GM19238 (cell line): ENCODE measurements at regions not wholly inside any gene's neighbourhood (a gene's known extent, or its start where the extent isn't known, plus 50 kb on each side); places are given as distances from the start of the nearest gene placed in this dataset.

ENCODE experiments used
- DNase-seq: peaks from one replicate; pipeline ENCODE4 v3.0.0; 2011; ENCODE audit warnings: low spot score; ENCODE audit not compliant: insufficient read length

DNA sequence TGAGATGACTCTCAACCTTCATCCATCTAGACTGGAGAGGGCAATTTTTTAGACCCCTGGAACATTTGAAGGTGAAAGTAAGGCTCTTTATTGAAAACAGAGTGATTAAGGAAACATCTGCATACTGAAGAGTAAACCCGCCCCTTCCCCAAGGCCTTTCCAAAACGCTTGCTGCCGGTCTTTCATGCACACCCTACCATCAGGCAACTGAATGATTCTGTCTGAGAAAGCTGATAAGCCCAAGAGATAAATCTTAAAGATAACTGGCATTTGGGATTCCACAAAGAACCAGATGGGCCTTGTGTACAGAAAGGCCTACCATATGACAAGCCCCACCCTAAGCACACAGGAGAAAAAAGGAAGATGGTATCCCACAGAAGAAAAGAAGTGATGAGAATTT is 54.4 kb upstream of the PIK3R1 start:
- no peak for DNase-seq

DNA sequence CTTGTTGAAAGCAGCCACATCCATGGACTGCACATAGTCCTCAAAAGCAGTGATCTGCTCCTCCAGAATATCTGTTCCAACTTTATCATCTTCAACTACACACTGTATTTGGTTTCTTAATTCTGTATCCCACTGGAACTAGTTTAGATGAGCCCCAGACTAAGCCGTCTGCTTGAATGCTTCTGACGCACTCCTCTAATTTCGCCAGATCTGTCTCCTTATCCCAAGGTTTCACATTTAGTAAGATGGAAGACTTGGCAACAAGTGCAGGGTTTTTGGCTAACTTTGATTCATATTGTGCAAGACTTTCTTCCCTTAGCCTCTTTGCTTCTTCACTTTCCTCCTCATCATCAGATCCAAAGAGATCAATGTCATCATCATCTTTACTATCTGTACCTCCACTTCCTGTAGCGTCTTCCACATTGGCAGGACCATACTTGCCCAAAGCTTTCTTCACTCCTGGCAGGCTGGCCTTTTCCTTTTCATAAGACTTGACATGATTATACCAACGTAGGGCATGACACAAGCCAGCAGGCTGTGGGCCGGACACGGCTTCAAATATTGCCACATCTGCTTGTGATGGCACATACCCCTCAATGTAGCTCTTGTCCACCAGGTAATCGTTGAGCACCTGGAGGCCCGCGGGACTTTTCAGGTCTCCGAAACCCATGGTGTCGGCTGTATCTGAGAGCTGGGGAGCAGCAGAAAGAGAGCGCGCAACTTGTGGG is 56.2 kb upstream of the PIK3R1 start:
- no peak for DNase-seq

DNA sequence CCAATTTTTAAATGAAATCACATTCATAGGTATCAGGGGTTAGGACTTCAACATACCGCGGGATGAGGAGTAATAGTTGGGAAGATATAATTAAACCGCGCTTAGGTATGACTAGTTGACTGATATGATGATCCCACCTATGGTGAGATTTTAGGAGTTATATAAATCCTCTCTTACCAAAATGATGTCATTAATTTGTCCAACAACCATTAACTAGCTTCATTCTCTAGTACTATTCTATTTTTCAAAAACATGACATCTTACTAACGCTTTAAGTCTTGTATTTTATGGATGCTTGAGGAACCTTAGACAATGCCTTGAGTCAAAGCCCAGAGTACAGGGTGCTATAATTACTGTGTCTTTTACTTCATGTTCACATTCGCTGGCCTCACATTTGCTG is 59.6 kb upstream of the PIK3R1 start:
- no peak for DNase-seq

DNA sequence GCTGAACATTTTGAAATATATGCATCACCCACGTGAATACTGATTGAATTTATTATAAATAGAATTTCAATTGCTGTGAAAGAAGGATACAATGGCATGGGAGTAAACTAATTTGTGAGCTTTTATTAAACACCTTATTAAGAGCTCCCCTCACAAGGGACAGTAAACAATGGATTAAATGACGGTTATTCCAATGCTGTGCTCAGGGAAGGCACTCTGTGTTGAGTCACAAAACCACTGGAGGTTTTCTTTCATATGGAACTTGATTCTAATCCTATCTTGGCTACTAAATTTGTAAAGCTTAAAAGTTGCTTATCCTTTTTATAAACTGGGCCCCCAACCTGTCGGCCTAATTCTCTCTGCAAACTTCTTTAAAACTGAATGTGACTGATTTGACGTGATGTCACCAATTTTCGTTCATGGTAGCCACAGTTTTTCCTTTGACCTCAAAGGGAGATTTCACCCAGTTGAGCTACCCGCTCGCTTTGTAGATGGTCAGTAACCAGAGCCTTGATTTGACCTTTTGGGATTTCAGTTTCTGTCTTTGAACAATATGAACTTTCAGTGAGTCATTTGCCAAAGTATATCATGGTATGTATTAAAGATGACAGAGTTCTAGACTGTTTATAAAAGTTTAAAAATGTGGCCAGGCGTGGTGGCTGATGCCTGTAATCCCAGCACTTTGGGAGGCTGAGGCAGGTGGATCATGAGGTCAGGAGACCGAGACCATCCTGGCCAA is 61.3 kb upstream of the PIK3R1 start:
- DNase-seq, result no peak

DNA sequence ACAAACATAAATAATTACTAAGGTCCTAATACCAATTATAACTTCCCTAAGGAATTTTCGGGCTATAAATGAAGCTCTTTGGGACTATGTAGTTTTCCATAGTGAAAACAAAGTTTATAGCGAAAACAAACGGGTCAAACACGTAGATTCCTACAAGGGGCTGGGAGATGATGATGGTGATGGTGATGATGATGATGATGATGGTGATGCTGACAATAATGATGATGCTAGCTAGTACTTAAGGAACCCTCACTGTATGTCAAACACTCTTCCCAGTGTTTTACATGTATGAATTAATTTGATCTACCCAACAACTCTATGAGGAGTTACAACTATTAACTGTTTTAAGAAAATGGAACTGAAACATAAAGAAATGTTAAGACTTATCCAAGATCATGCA is 63.7 kb upstream of the PIK3R1 start:
- no peak for DNase-seq

DNA sequence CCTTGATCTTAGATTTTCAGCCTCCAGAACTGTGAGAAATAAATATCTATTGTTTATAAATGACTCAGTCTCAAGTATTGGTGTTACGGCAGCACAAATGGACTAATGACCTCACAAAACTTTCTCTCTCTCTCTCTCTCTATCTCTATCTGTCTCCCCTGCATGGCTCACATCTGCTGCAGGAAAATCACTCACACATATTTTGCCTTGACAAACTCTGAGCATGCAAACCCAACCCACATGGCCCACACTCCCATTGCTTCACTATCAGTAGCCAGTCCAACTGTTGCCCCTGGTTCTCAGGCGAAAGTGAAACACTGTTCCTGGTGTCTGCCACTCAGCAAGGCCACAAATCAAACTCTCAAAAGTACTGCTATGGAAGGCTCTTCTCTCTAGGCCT is 66.4 kb upstream of the PIK3R1 start:
- DNase-seq, result no peak

DNA sequence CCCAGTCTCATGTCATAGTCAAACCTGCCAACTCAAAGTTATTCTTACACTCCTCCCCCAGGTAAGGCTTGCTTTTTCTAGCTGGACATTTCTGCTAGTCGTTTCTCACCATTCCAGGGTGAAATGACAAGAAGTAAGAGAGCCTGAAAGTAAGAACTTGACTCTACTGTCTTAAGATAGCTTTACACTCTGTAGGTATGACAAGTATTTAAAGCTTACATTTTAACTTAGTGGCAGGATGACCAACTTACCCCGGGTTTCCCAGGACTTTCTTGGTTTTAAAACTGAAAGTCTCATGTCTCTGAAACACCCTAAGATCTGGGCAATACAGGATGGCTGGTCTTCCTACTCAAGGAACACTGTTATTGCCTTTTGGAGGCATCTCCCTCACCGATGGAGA is 67.5 kb upstream of the PIK3R1 start:
- DNase-seq, result no peak

DNA sequence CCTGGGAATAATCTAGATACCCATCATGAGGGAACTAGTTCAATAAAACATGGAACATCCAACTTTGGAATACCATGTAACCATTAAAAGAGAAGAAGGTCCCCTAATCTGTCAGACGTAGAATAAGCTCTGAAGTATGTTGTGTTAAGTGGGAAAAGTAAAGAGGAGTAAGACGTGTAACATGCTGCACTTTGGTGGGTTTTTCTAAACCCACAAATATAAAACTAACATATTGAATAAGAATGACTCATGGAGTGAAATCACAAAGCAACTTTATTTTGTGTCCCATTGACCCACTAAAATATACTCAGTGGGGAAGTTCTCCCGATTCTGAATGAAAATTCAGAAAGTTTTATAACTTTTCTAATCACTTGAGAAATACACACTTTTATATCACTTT is 67.9 kb upstream of the PIK3R1 start:
- no peak for DNase-seq

DNA sequence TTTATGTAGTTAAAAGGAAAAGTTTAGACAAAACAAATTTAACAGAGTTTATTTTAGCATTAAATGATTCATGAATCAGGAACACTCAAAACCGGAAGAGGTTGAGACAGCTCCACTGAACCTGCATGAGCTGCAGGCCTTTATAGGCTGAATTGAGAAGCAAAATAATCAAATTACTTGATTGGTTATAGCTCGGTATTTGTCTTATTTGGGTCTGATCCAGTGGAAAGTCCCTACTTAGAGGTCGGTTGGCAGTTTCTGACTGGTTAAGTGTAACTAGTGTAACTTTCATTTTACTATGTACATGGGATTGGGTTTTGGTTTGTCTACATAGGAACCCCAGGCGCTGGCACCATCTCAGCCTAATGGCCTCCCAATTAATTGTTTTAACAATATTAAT is 74.1 kb upstream of the PIK3R1 start:
- DNase-seq, result no peak

DNA sequence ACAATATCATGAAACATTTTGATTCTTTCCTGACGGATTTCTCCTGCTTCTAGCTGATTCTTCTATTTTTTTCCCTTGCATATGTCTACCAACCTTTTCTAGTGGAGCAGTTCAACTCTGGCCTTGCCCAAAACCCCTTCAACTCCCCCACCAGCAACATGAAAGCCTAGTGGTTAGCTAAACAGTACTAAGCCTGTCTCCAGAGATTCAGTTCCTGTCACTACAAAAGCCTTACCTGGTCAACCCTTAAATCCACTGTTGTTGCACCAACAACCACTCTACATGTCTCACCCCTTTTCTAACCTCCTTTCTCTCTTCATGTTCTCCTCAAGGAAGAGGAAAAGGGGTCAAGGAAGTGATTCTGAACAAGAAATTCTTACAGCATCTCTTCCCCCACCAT is 74.8 kb upstream of the PIK3R1 start:
- no peak for DNase-seq

DNA sequence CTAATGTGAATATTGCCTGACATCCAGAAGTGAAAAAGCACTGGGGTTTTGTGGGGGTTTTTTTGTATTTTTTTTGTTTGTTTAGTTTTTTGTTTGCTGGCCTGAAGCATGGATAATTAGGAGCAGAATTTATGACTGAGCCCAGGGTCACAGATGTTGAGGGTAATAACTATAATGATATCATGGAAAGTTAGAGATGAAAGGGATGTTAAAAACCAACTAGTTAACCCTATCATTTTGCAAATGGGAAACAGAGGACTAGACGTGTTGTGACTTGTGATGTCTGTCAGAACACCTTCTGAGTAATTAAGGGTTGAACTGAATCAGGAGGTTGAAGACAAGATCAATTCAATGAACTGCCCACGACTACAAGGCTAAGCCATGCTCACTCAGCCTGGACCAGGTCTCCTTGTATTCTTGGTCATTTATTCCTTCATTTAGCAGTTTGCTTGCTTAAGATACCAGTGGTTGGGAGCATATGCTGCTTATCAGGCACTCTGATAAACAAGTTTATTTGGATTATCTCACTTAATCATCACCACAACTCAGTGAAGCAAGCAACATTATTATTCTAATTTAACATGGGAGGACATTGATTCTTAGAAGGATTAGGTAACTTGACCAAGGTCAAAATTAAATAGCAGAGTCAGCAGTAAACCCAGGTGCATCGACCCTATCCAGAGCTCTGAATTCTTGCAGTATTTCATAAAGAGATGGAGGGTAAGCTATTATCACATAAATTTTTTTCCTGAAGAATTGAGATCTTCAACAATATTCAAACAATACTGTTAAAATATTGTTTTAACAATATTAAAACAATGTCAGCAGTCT is 75.7 kb upstream of the PIK3R1 start:
- DNase-seq, result no peak

DNA sequence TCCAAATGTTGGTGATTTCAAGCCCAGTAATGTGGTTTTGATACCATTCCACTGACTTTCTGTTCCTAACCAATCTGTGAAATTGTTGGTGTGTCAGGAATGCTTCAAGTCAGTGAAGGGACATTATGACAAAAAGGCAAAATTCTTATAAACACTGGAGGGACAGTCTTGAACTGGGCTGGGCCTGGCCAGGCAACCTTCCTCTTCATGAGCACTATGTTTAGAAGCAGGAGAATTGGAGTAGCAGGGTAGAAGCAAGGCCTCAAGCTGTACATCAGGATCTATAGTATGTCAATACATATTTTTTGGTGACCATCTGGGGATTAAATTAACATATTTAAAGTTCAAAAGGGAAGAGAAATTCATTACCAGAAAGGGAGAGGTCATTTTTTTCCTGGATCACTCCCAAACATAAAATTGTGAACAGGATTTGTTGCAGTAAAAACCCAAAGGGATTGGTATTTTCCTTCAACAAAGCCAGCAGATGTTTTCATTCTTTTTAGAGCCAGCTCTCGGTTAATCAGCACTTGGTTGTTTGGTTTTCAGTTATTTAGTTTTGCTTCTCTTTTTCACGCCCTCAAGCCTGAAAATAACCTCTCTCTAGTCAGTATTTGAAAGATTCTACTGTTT is 77.9 kb upstream of the PIK3R1 start:
- DNase-seq, result no peak

DNA sequence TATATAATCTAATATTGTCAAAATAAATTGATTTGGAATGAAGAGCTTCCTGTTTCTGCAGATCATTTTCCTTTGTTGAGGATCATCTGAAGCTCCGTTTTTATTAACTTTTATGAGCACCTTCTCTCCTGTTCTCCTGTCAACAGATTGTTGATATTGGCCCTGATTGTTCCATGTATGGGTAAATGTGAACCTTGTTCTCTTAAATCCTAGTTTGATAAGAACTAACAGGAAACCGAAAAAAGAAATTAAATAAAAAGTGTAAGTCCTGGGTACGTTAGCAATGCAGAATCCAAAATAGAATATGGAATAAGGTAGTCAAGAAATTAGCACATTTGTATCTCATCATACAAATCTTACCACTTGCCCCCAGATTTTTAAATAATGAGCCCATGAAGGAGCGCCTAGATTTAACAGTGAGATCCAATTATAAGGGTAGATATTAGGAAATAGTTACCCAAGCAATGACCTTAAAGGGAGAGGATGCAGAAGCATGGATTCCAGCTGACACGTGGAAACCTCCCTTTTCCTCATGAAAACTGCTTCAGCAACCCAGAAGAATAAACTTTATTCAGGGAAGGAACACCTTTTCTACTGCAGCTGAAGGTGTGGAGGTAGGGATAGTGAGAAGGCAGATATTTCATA is 80.8 kb upstream of the PIK3R1 start:
- DNase-seq, result no peak

DNA sequence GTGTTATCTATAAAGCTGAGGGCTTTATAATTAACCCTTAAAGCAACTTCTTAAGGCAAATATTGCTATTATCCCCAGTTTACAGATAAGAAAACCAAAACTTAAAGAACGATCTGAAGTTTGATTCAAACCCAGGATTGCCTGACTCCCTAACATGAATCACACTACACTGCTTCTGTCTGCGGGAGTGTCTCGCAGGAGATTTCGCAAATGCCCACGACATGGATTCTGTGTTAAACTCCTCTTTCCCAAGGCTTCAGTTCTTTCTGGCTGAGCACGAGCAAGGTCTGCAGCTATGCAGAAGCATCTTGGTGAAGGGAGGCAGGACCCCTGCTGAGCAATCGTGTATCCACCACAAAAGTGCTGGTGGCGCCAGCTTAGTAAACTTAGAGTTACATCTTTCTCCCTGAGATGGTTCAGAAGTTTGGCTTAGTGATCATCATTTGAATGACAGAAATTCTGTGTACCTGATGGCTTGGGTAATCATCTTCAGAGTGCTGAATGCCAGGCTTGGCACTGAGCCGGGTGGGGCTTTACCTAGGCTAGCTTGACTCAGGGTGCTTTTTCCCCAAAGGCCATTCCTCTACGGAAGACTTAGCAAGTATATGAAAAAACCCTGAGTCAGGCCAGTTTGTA is 81.4 kb upstream of the PIK3R1 start:
- DNase-seq, result no peak

DNA sequence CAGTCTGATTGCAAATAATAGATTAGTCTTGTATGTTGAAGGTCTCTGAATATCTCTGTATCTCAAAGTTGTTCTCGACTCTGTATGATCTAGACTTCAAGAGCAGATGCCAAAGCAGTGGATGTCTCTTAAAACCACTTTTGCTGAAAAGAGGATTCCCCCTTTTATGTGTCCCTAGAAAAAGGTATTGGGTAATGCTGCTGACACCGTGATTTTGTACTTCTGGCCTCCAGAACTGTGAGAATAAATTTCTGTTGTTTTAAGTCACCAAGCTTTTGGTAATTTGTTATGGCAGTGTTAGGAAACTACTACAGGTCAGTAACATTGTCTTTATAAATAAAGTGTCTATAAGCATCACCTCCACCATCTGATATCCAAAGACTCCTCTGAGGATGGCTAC is 85.3 kb upstream of the PIK3R1 start:
- DNase-seq, result no peak

DNA sequence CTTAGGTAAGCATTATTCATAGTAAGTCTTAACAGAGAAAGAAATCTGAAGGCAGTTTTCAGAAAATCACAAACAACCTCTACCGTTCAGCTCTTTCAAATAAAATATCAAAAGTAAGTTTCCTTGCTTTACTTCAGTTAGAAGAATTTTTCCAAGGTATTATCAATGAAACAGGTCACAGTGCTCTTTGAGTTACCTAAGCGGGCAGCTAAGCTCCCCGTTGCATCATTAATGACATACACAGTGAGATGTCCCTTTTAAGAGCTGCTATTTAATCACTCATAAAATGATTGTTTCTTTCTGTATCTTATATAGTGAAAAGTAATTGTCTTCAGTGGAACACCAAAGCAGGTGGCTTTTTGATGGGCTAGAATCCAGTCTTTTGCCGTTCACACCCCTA is 86.2 kb upstream of the PIK3R1 start:
- DNase-seq, result no peak

DNA sequence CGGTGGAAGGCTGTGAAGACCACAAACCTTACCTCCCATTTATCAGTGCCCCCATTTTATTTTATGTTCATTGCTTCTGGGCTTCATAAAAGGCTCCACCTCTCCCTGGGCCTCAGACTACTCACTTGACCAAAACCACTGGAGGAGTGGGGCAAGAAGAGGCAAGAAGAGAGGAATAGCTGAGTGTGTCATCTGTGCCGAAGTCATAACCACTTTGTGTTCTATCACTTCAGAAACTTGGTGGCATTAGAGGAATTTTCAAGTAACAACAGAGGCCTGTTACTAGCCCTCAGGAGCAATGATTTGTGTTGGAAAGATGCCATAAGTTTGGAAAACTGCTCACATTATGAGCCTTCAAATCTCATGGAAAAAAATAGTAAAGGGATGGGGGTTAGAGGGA is 88.7 kb upstream of the PIK3R1 start:
- DNase-seq, result no peak

DNA sequence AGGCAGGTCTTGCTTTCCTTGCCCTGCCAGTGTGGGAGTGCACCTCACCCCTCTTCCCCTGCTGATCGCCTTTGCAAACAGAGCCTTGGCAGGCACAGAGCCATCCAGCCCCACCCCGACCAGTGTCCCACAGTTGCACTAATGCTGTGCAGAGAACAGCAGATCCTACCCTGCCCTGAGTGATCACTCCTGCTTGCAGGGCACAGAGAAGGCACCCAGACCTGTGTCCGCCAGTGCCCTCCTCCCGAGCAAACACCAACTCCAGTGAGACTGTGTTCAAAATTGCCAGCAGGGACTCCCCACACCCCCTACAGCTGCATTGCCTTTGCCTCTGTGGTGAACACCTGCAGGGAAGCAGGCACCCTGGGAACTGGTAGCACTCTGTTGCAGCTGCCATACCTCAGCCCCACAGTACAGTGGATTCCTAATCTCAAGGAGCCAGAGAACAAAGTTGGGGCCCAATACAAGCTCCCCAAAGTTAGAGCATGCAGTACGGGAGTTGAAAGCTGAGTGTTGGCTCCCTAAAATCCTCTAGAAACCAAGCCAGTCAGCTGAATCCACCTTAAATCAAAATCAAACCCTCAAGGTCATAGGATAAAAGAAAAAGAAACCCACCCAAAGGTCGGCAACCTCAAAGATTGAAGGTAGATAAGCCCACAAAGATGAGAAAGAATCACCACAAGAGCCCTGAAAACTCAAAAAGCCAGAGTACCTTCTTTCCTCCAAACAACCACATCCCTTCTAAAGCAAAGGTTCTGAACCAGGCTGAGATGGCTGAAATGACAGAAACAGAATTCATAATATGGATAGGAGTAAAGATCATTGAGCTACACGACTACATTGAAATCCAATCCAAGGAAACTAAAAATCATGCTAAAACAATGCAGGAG is 92.9 kb upstream of the PIK3R1 start:
- no peak for DNase-seq

DNA sequence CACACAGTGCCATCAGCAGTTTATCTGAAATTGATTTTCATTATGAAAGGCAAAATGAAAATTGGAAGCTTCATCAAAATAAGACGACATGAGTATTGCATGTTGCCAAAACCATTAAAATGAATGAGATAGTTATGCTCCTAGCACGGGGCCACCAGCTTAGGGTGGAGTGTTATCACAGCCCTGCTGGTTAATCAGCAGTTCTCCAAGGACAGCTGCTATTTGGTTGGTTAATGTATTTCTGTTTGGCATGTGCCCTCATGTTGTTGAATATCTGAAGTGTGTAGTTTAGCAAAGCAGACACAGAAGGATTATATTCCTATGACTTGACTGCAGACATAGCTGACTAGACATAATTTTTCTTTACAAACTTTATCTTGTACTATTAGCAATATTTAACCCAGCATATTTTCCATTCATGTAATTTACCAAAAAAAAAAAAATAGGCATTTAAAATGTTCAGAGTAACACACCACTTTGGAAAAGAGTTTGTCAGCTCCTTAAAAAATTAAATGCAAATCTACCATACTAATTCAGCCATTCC is 98.6 kb upstream of the PIK3R1 start:
- no peak for DNase-seq

DNA sequence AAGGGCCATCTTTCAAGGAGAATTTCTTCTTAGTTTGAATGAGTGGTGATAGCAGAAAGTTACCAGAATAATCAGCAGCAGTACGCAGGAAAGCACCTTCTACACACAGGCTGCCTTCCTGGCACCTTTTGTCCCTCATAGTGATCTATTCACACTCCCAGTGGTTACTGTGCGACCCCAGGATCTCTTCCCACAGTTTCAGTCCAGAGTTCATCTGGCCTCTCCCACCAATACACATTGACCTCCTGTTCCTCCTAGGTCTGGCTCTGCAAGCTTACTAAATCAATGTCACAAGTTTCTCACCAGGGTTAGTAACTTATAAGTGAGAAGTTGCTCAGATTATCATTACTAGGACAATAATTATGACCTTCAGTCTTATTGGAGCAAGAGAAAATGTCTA is 99.1 kb upstream of the PIK3R1 start:
- DNase-seq, result no peak
